Stimulated activated CD8-positive, alpha-beta memory T cell treated with anti-CD3 and anti-CD28 coated beads, Interleukin-4, amount 100 ng/mL, for 1 hour (primary cell): ENCODE measurements at regions not wholly inside any gene's neighbourhood (a gene's known extent, or its start where the extent isn't known, plus 50 kb on each side); places are given as distances from the start of the nearest gene placed in this dataset.
"Not testable (repeated sequence)": the region's sequence is repeated elsewhere in the genome, so short reads cannot be mapped to it uniquely, and the experiment has no call there.

Source experiments
- DNase-seq, 2 donors: peaks; one replicate each; pipeline ENCODE4 v3.0.0-alpha.2; 2020; ENCODE audit warnings: low read depth in 2 of 2, low spot score in 1 of 2

DNA sequence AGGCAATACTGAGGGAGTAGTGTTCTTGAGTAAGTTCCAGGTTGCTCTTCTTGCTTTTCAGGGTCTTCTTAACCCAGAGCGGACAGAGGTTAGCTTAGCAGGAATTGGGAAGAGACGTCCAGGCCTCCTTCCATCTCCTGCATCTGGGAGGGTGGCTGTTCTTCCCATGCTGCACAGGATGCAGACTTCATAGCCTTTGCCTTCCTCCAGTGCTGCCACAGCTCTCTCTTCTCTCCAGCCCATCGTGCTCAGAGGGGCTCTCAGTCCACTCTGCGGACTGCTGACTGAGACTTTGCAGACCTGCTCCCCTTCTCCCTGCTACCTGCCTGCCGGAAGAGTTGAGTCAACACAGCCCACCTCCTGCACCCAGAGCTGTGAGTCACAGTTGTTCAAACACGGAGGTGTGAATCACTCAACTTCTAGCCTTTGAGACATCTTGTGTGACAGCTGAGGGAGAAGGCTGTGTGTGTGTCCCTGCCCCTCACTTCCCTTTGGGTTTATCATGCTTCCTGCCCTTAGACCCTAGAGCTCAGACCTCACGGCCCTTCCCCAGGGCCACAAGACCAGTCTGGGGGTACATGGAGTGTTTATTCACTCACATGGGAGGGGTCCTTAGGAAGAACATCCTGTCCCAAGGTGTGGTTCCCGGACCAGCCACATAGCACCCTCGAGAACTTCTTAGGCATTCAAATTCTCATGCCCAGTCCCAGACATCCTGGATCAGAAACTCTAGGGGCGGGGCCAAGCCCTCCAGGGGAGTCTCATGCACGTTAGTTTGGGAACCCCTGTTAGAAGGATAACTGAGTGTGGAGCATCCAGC lies 158.3 kb upstream of the CACNA1E start:
- DNase-seq, result peak in 1 of 2 donors; percentile 15

GRCh38 chr1:181325765-181326164 lies 157.6 kb upstream of the CACNA1E start:
- not testable (repeated sequence) for DNase-seq

GRCh38 chr1:181326348-181326747 lies 157.0 kb upstream of the CACNA1E start:
- no peak for DNase-seq

DNA sequence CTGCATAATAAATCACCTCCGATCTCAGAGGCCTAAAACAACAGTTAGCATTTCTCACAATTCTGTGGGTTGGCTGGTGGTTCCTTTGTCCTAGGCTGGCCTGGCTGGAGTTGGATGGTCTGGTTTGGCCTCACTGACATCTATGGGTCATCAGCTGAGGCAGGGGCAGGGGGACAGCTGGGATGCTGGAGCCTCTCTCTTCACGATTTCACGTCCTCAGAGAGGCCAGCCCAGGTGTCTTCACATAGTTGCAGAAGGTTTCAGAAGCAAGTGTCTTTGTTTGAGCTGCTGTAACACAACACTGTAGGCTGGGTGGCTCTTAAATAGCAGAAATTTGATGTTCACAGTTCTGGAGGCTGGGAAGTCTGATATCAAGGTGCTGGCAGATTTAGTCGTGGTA lies 155.5 kb upstream of the CACNA1E start:
- DNase-seq, result no peak

GRCh38 chr1:181334724-181335123 lies 148.6 kb upstream of the CACNA1E start:
- DNase-seq, result no peak

- no peak for DNase-seq
Observed at GRCh38 chr1:181335631-181336030, 147.7 kb upstream of the CACNA1E start.

- DNase-seq, result no peak
Observed at GRCh38 chr1:181341026-181341632, 142.2 kb upstream of the CACNA1E start.

GRCh38 chr1:181344091-181344490 lies 139.2 kb upstream of the CACNA1E start:
- DNase-seq, result no peak

DNA sequence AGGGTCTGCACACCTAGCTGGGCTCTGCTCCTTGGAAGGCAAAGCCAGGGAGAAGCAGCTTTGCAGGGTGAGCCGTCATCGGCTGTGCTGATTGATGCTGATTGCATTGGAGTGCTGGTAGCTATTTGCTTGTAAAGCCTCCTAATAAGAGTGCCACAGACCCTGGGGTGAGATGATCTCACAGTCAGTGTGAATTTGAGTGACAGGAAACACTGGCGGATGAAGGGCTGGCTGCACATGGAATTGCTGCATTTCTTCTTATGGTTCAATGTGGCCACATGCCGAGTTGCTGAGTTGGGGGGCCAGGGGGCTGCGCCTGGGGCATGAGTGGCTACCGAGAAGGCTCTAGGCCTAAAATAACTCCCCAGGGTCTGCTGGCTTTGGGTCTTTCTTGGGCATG lies 138.2 kb upstream of the CACNA1E start:
- no peak for DNase-seq

DNA sequence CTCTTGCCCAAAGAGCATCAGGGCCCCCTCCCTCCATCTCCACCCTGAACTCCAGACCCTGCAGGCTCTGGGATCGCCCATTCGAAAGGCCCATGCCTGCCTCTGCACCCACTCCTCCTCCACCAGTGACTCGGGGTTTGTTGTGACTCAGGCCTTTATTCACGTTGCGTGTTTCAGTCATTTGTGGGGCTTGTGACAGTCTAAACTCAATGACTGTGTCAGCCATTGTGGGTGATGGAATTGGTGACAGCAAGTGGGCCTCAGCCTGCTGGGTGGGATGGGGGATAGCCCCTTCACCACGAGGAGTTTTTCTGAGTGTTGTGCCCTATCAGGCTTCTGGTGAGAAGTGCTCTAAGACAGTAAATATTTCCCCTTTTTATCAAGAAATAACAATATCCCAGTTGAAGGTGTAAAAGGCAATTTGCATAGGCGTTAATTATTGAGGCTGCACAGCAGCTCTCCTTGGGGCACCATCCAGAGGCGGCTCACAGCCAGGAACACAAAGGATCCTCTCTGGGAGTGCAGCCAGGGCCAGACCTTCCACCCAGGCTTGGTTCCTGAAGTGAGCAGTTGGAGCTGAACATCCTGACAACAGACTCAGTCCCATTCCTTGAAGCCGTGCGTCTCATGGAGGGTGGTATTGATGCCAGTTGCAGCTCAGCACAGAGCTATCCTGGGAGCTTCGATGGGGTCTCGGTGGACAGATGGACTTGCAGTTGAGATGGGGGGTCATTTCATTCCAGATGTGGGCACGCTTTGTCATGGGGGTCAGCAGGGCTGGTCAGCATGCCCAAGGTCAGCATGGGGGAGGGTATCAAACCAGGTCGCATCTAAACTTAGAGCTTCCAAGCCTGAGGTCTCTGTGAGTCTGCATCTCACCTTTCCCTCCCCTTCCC lies 135.6 kb upstream of the CACNA1E start:
- DNase-seq, result no peak

- DNase-seq, result no peak
Observed at GRCh38 chr1:181349512-181349911, 133.8 kb upstream of the CACNA1E start.

DNA sequence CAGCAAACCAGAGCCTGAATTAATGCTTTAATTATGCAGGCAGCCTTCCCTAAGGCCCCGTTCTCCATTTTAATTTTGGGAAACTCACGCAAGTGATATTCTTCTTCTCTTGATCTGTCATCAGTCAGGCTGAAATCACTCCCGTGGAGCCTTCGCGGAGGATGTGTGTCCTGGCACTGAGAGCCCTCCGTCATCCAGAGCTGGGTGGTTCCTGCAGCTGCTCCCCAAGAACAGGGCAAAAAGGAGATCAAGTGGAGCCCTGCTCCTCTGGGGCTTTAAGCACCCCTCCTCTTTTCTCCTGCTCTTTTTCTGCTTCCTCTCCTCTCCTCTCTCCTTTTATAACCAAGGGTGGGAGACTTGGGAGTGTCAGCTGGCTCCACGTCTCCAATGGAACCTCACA lies 133.2 kb upstream of the CACNA1E start:
- DNase-seq, result no peak

GRCh38 chr1:181351740-181352139 lies 131.6 kb upstream of the CACNA1E start:
- DNase-seq, result no peak

GRCh38 chr1:181352695-181353094 lies 130.6 kb upstream of the CACNA1E start:
- no peak for DNase-seq

GRCh38 chr1:181353526-181353925 lies 129.8 kb upstream of the CACNA1E start:
- no peak for DNase-seq

DNA sequence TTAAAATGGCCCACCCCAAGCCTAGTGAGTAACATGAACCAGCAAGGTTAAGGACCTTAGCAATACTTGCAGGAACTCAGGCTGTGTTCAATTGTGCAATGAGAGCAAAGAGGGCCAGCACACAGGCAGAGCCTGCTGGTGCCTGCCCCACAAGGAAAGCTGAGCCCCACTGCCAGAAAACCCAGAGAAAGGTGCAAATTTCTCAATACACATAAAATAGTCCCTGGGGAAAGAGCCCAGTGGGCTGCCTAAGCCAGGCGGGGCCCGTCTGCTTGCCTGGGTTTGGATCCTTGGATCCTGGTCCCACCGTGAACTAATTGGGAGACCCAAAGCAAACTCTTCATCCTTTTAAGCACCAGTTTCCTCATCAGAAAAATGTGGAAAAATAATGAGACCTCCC lies 128.5 kb upstream of the CACNA1E start:
- DNase-seq, result no peak

DNA sequence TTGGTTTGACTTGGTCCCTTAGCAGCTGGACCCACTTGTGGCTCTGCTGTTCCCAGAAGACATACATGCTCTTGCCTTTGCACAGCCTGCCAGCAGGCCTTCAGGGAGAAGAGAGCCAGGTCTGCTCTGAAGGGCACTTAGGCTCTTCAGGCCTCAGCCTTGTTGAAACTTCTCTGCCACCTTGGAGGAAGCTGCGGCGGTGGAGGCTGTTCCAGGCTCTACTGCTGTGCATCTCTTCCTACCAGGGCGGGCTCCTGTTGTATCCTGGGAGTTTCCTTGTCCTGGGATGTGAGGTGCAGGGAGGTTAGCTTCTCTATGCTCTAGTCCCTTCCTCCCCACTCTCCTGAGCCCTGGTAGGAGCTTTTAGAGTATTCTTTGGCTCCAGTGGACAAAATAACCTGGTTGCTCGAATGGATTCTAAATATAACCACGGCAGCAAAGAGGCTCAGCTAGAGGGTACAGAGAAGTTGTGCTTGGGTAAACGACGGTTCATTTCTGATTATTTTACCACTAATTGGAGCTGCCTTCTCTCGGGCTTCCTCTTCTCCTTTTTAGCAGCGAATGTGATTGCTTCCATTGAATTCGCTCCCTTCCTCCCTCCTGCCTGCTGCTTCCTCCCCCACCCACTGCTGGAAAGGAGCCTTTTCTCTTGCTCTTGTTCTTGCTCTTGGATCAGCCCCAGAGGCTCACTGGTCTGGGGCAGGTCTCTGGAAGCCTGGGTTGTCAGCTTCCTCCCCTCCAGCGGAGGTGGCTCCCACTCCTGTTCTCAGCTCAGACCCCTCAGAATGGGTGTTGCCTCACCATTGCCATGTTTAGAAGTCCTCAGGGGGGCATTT lies 126.6 kb upstream of the CACNA1E start:
- no peak for DNase-seq

GRCh38 chr1:181359012-181359411 lies 124.3 kb upstream of the CACNA1E start:
- DNase-seq, result no peak

DNA sequence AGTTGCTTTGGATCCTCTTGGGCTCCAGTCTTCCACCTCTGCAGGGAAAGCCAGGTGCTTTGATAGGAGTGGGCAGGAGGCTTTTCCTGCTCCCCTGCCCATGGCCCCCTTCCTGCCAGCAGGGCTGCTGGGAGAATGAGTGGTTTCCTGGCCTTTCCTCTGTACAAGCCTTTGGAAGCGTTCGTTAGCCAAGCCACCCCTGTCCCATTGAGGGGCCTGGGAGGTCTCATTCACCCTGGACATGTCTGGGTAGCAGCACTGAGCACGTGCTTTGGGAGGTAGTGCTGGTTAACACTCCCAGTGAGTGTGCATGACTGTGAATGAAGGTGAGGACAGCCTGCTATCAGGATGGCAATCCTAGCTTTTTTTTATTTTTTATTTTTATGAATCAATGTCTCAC lies 118.5 kb upstream of the CACNA1E start:
- no peak for DNase-seq

DNA sequence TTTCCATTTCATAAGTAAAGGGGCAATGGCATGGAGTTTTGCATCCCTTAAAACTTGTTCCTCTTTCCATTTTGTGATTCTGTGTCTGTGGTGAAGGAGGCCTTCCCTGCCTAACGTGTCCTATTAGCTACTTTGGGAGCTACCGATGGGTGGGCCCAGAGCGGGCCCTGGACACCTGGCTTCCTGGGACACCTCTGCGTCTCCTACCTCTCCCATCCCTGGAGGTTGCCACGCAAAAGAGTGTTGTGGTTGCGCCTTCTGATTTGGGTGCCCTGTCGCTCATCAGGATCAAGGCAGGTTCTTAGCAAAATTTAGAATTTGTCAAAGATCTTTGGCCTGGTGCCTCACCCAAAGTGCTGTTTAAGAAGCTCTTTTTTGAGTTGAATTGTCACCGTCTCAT lies 116.4 kb upstream of the CACNA1E start:
- no peak for DNase-seq

- DNase-seq, result no peak
Observed at GRCh38 chr1:181369416-181369815, 113.9 kb upstream of the CACNA1E start.
